ENCODE measurements at regions not wholly inside any gene's neighbourhood (a gene's known extent, or its start where the extent isn't known, plus 50 kb on each side); places are given as distances from the start of the nearest gene placed in this dataset.

DNA sequence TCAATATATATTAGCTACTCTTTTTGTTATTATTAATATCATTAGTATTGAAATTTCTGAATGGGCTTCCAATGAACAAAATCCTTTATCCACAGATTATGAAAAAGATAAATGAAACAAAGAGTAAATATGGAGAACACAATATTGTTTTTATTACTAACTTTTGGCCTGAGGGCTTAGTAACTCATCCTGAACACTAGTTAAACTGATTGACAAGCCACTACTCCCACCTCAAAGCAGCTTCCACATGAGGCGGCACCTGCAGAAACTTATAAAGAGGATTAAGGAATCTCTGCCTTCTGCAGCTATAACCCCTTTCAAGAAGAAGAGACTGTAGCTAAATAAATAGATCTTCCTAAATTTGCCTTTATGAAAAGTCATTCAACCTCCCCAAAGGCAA, 187.6 kb upstream of the ALG10 start:
- POLR2A ChIA-PET, result no interaction called here
- H3K4me3 ChIP-seq (ENCODE audit: low read depth in 2 of 2, low read length in 1 of 2), result no peak overlapping the region
- 50% methylated on average over 1 of the region's 1 CpG for WGBS (ENCODE audit: low lambda C conversion rate)
- no peaks in the 10 kb centered on the region for H4K20me1 ChIP-seq (ENCODE audit: insufficient read depth)
- no peaks in the 10 kb centered on the region for H3K9me2 ChIP-seq
- CTCF ChIA-PET, result no interaction called here
- no peak for DNase-seq
- H3K27me3 ChIP-seq (ENCODE audit: insufficient read depth), result no peaks in the 10 kb centered on the region
- no peak overlapping the region for H3K9ac ChIP-seq
- no peaks in the 10 kb centered on the region for H3K4me1 ChIP-seq (ENCODE audit: control insufficient read depth in 1 of 2, insufficient read depth in 2 of 2, low read depth in 1 of 2, low read length in 1 of 2)
- H3K27ac ChIP-seq (ENCODE audit: low read depth in 2 of 2, low read length in 1 of 2), result no peak overlapping the region
- TF ChIP-seq TAF1 (IDR thresholded peaks at IDR 0.05; ENCODE audit: borderline replicate concordance, low read depth, low read length) (no peak), ELF1 (IDR thresholded peaks at IDR 0.05) (no peak), FOXM1 (IDR thresholded peaks at IDR 0.05; ENCODE audit: low read depth) (no peak), NRF1 (IDR thresholded peaks at IDR 0.05; ENCODE audit: low read depth, low read length) (no peak), GABPA (IDR thresholded peaks at IDR 0.05; ENCODE audit: low read depth) (no peak), FOSL2 (IDR thresholded peaks at IDR 0.05; ENCODE audit: borderline replicate concordance, low read depth) (no peak), EZH2phosphoT487 (IDR thresholded peaks at IDR 0.05; ENCODE audit: borderline replicate concordance, low read depth) (no peak), NFIC (IDR thresholded peaks at IDR 0.05; ENCODE audit: borderline replicate concordance) (no peak)
- TF ChIP-seq, protein P1, sequence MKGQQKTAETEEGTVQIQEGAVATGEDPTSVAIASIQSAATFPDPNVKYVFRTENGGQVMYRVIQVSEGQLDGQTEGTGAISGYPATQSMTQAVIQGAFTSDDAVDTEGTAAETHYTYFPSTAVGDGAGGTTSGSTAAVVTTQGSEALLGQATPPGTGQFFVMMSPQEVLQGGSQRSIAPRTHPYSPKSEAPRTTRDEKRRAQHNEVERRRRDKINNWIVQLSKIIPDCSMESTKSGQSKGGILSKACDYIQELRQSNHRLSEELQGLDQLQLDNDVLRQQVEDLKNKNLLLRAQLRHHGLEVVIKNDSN (IDR thresholded peaks at IDR 0.05; ENCODE audit: borderline replicate concordance, low read depth), result no peak
- TF ChIP-seq, protein P2, sequence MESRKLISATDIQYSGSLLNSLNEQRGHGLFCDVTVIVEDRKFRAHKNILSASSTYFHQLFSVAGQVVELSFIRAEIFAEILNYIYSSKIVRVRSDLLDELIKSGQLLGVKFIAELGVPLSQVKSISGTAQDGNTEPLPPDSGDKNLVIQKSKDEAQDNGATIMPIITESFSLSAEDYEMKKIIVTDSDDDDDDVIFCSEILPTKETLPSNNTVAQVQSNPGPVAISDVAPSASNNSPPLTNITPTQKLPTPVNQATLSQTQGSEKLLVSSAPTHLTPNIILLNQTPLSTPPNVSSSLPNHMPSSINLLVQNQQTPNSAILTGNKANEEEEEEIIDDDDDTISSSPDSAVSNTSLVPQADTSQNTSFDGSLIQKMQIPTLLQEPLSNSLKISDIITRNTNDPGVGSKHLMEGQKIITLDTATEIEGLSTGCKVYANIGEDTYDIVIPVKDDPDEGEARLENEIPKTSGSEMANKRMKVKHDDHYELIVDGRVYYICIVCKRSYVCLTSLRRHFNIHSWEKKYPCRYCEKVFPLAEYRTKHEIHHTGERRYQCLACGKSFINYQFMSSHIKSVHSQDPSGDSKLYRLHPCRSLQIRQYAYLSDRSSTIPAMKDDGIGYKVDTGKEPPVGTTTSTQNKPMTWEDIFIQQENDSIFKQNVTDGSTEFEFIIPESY (IDR thresholded peaks at IDR 0.05; ENCODE audit: borderline replicate concordance, low read depth), result no peak
- TF ChIP-seq, protein P3, sequence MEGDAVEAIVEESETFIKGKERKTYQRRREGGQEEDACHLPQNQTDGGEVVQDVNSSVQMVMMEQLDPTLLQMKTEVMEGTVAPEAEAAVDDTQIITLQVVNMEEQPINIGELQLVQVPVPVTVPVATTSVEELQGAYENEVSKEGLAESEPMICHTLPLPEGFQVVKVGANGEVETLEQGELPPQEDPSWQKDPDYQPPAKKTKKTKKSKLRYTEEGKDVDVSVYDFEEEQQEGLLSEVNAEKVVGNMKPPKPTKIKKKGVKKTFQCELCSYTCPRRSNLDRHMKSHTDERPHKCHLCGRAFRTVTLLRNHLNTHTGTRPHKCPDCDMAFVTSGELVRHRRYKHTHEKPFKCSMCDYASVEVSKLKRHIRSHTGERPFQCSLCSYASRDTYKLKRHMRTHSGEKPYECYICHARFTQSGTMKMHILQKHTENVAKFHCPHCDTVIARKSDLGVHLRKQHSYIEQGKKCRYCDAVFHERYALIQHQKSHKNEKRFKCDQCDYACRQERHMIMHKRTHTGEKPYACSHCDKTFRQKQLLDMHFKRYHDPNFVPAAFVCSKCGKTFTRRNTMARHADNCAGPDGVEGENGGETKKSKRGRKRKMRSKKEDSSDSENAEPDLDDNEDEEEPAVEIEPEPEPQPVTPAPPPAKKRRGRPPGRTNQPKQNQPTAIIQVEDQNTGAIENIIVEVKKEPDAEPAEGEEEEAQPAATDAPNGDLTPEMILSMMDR (IDR thresholded peaks at IDR 0.05), result no peak
- no peaks in the 10 kb centered on the region for H3K36me3 ChIP-seq (replicated peaks in 1 of 2; ENCODE audit: control insufficient read depth in 1 of 2, insufficient read depth in 2 of 2, low read length in 1 of 2)
- no peaks in the 10 kb centered on the region for H3K79me2 ChIP-seq (ENCODE audit: insufficient read depth)
- no peaks in the 10 kb centered on the region for H3K9me3 ChIP-seq
- no peak overlapping the region for H3K4me2 ChIP-seq
- no peaks in the 10 kb centered on the region for H3F3A ChIP-seq (replicated peaks; ENCODE audit: insufficient read depth)
- no peak overlapping the region for H2AFZ ChIP-seq (ENCODE audit: low read depth)

DNA sequence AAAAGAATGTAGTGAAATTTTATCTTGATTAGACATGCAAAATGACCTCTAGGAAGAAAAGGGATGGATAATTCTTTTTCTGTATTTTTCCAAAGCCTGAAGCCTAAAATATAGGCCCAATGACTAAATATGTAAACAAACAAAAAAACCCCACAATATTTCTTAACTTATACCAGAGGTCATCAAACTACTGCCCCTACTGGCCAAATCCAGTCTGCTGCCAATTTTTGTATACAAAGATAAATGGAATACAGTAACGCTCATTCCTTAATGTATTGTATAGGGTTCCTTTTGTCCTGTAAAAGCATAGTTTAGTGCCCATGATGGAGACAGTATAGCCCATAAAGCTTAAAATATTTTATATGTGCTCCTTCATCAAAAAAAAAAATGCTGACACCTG, 145.7 kb upstream of the ALG10 start:
- Histone ChIP-seq H3F3A (replicated peaks; ENCODE audit: insufficient read depth) (no peaks in the 10 kb centered on the region), H3K36me3 (replicated peaks in 1 of 2; ENCODE audit: control insufficient read depth in 1 of 2, insufficient read depth in 2 of 2, low read length in 1 of 2) (no peaks in the 10 kb centered on the region), H3K9me2 (no peaks in the 10 kb centered on the region), H2AFZ (ENCODE audit: low read depth) (no peak overlapping the region; the same call in 1 of the 2 replicates), H3K27ac (ENCODE audit: low read depth in 2 of 2, low read length in 1 of 2) (no peak overlapping the region), H3K27me3 (ENCODE audit: insufficient read depth) (no peaks in the 10 kb centered on the region), H3K4me2 (no peak overlapping the region), H3K4me1 (ENCODE audit: control insufficient read depth in 1 of 2, insufficient read depth in 2 of 2, low read depth in 1 of 2, low read length in 1 of 2) (no peaks in the 10 kb centered on the region), H3K9me3 (no peaks in the 10 kb centered on the region; the same call in 1 of the 2 replicates), H3K4me3 (ENCODE audit: low read depth in 2 of 2, low read length in 1 of 2) (no peak overlapping the region), H3K9ac (no peak overlapping the region), H4K20me1 (ENCODE audit: insufficient read depth) (no peaks in the 10 kb centered on the region), H3K79me2 (ENCODE audit: insufficient read depth) (no peaks in the 10 kb centered on the region)
- POLR2A ChIA-PET, result no interaction called here
- CTCF ChIA-PET, result interaction anchor here (0.7 kb wide), 1 partner anchor 1001 kb away, joined by 3 read pairs; no protein-coding TSS in a partner anchor
- TF ChIP-seq, protein P2 (IDR thresholded peaks at IDR 0.05; ENCODE audit: borderline replicate concordance, low read depth), result no peak
- TF ChIP-seq, protein P3 (IDR thresholded peaks at IDR 0.05), result peak; percentile 47
- DNase-seq, result no peak
- 0% methylated on average over 1 of the region's 1 CpG for WGBS (ENCODE audit: low lambda C conversion rate)
